Naive thymus-derived CD4-positive, alpha-beta T cell (primary cell): ENCODE measurements at regions not wholly inside any gene's neighbourhood (a gene's known extent, or its start where the extent isn't known, plus 50 kb on each side); places are given as distances from the start of the nearest gene placed in this dataset.

Source experiments
- ATAC-seq: fragments of 150-1000 bp; cut with Tn5 transposase; 2 replicates; pipeline ENCODE4 v1.10.0; 2021; ENCODE audit warnings: mild to moderate bottlenecking, moderate library complexity
- CTCF ChIA-PET: fragments of 350-600 bp; sonication (Branson Sonifier 250); formaldehyde crosslinking; loops from one replicate; lab custom pipeline; 2021; ENCODE audit warnings: antibody characterized with exemption; lab: Charles Lee
- POLR2A ChIA-PET: fragments of 350-600 bp; sonication (Branson Sonifier 250); formaldehyde crosslinking; loops from one replicate; lab custom pipeline; 2021; ENCODE audit warnings: antibody characterized with exemption, inconsistent platforms; lab: Charles Lee
- DNase-seq, 9 donors: peaks; one replicate each; pipeline versions ENCODE4 v3.0.0 to v3.0.0-alpha.2; 2020 to 2022; ENCODE audit warnings: mixed read lengths in 1 of 9
- H3K27ac ChIP-seq: one replicate; pipeline ENCODE4 v1.7.0; 2013; ENCODE audit warnings: mild to moderate bottlenecking, low read depth, low read length, moderate library complexity
- H3K27me3 ChIP-seq, 2 donors: one replicate each; pipeline ENCODE4 v1.7.0; 2013; ENCODE audit warnings: low read length in 2 of 2, mild to moderate bottlenecking in 2 of 2, moderate library complexity in 2 of 2; ENCODE audit not compliant: control insufficient read depth in 2 of 2, insufficient read depth in 2 of 2
- H3K36me3 ChIP-seq, 3 experiments: 1 replicate in 2 of 3; 2 replicates in 1 of 3; pipeline ENCODE4 v1.7.0; 2013; ENCODE audit warnings: low read length in 3 of 3, mild to moderate bottlenecking in 3 of 3, moderate library complexity in 1 of 3; ENCODE audit not compliant: insufficient read depth in 3 of 3, control insufficient read depth in 2 of 3
- H3K4me1 ChIP-seq, 2 donors: one replicate each; pipeline ENCODE4 v1.7.0; 2013; ENCODE audit warnings: low read length in 2 of 2, mild to moderate bottlenecking in 2 of 2, moderate library complexity in 1 of 2; ENCODE audit not compliant: control insufficient read depth in 2 of 2, insufficient read depth in 2 of 2
- H3K4me3 ChIP-seq: 2 replicates; pipeline ENCODE4 v1.7.0; 2013; ENCODE audit warnings: mild to moderate bottlenecking, low read length
- H3K9me3 ChIP-seq, 3 experiments: 1 replicate in 2 of 3; 2 replicates in 1 of 3; pipeline ENCODE4 v1.7.0; 2013; ENCODE audit warnings: low read length in 3 of 3; ENCODE audit not compliant: control insufficient read depth in 2 of 3
- H3K27ac Mint-ChIP-seq, 9 donors: one replicate each; pipeline ENCODE4 v1.8.0; 2020 to 2022; ENCODE audit warnings: mixed read lengths in 9 of 9, mild to moderate bottlenecking in 8 of 9, moderate library complexity in 5 of 9, inconsistent platforms in 2 of 9
- H3K27me3 Mint-ChIP-seq, 5 donors: one replicate each; pipeline ENCODE4 v1.8.0; 2021 to 2022; ENCODE audit warnings: mixed read lengths in 5 of 5, mild to moderate bottlenecking in 1 of 5
- H3K36me3 Mint-ChIP-seq, 5 donors: one replicate each; pipeline ENCODE4 v1.8.0; 2020 to 2022; ENCODE audit warnings: mixed read lengths in 5 of 5, mild to moderate bottlenecking in 3 of 5, inconsistent platforms in 1 of 5
- H3K4me1 Mint-ChIP-seq, 7 donors: one replicate each; pipeline ENCODE4 v1.8.0; 2020 to 2022; ENCODE audit warnings: mixed read lengths in 7 of 7, mild to moderate bottlenecking in 3 of 7, inconsistent platforms in 1 of 7
- H3K4me3 Mint-ChIP-seq, 10 donors: one replicate each; pipeline ENCODE4 v1.8.0; 2020 to 2022; ENCODE audit warnings: mild to moderate bottlenecking in 10 of 10, mixed read lengths in 10 of 10, moderate library complexity in 6 of 10, inconsistent platforms in 2 of 10
- H3K9me3 Mint-ChIP-seq, 11 donors: one replicate each; pipeline ENCODE4 v1.8.0; 2020 to 2022; ENCODE audit warnings: mixed read lengths in 11 of 11, mild to moderate bottlenecking in 4 of 11, inconsistent platforms in 1 of 11, moderate library complexity in 1 of 11
- intact Hi-C, 2 donors: fragments of 100-400 bp; cut with micrococcal nuclease; formaldehyde crosslinking; loops; one replicate each; pipeline ENCODE4 v1.15.1; 2023

DNA sequence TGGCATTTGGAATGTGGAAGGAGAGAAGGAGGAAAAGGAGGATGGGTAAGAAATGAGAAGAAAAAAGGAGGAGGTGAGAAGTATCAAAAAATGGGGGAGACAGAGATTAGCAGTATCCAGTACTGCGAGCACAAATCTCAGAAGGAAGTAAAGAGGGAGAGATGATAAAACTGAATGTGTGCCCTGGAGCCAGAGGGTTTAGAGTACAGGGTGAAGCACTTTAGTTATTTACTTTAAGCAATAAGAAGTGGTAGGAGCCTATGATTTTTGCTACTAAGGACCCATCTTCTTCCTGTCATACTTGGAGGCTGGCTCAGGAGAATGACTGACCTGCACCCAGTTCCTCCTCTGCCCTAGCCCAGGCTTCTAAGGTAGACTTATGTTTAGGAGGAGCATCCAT is 94.9 kb downstream of the ADRB2 start:
- intact Hi-C loops, result no loop called here
- CTCF ChIA-PET, result no interaction called here
- H3K4me3 Mint-ChIP-seq, result no peak overlapping the region

DNA sequence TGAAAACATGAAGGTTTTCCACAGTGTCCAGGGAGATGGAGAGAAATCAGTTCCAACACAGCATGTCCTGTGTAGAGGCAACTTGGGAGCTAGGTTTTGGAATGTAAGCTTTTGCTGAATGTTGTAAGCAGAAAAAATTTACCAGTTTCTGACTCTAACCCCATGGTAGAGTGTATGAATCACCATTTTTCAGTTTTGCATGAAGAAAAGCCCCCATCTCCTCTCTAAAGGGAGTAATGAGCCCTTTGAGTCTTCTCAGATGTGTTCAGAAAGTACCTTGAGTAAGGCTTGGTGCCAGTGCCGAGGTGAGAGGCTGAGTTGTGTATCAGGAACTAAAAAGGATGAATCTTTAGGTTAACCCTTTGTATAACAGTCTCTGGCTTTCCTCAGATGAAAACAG is 96.2 kb downstream of the ADRB2 start:
- Mint-ChIP-seq H3K4me3 (no peak overlapping the region), H3K27me3 (peaks cover 26 to 36% (median 30%) of the 10 kb centered on the region in 5 donors), H3K27ac (no peak overlapping the region), H3K9me3 (peaks cover 0 to 2% (median 0%) of the 10 kb centered on the region in 11 donors), H3K36me3 (no peaks in the 10 kb centered on the region), H3K4me1 (peaks cover 0 to 2% (median 0%) of the 10 kb centered on the region in 7 donors)
- intact Hi-C loops, result no loop called here
- Histone ChIP-seq H3K9me3 (no peaks in the 10 kb centered on the region), H3K27me3 (no peaks in the 10 kb centered on the region), H3K27ac (no peak overlapping the region), H3K36me3 (no peaks in the 10 kb centered on the region), H3K4me1 (no peaks in the 10 kb centered on the region), H3K4me3 (no peak overlapping the region)
- CTCF ChIA-PET, result no interaction called here
- DNase-seq (no peak), ATAC-seq (no peak)
- POLR2A ChIA-PET, result no interaction called here

More for the DNA sequence above, 94.9 kb downstream of the ADRB2 start:
- Histone ChIP-seq H3K27ac (no peak overlapping the region), H3K9me3 (no peaks in the 10 kb centered on the region), H3K4me3 (no peak overlapping the region), H3K4me1 (no peaks in the 10 kb centered on the region), H3K36me3 (no peaks in the 10 kb centered on the region), H3K27me3 (no peaks in the 10 kb centered on the region)
- POLR2A ChIA-PET, result no interaction called here
- Mint-ChIP-seq H3K36me3 (no peaks in the 10 kb centered on the region), H3K9me3 (peaks cover 0 to 2% (median 0%) of the 10 kb centered on the region in 11 donors), H3K27me3 (peaks cover 23 to 38% (median 26%) of the 10 kb centered on the region in 5 donors), H3K27ac (no peak overlapping the region), H3K4me1 (peaks cover 0 to 2% (median 0%) of the 10 kb centered on the region in 7 donors)
- ATAC-seq, result no peak
- DNase-seq, result no peak

DNA sequence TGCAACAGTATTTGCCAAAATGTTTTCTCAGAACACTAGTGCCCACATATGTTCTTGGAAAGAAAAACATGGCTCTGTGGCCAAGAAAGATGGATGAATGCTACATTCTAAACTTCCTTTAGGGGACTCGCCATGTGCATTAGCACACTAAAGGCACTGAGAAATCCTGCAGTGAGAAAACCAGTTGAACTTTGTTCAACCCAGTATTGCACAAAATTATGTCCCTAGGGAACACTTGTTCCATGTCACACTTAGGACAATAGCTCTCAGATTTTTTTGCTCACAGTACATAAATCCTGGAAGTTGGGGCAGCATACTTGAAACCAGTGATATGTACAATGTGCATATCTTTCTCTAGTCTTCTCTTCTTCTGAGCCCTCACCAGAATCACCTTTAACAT is 96.6 kb downstream of the ADRB2 start:
- H3K9me3 Mint-ChIP-seq, result peaks cover 0 to 2% (median 0%) of the 10 kb centered on the region in 11 donors
- CTCF ChIA-PET, result no interaction called here
- peaks cover 0 to 2% (median 0%) of the 10 kb centered on the region in 7 donors for H3K4me1 Mint-ChIP-seq

DNA sequence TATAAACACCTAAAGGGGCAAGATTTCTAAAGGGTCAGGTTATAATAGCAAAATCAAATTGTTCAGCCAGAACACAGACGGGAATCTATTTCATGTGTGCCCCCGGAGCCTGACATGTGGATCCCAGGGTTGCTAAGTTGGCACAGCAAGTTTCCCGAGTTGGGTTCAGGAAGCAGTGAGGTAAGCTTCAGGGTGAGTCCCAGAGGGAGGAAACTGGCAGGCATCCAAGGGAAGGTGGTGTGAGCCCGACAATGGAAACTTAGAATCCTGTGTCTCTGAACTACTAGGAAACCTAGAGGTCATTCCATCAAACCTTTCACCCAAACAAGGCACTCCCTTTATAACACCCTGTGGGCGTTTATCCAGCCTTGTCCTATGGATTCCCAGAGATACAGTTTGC is 98.4 kb downstream of the ADRB2 start:
- no peak for DNase-seq
- CTCF ChIA-PET, result no interaction called here
- H3K36me3 ChIP-seq, result no peaks in the 10 kb centered on the region
- peaks cover 0 to 2% (median 0%) of the 10 kb centered on the region in 11 donors for H3K9me3 Mint-ChIP-seq
- ATAC-seq, result no peak
- H3K9me3 ChIP-seq, result no peaks in the 10 kb centered on the region
- peaks cover 26 to 40% (median 26%) of the 10 kb centered on the region in 5 donors for H3K27me3 Mint-ChIP-seq
- H3K4me1 Mint-ChIP-seq, result peaks cover 0 to 2% (median 0%) of the 10 kb centered on the region in 7 donors
- H3K27ac ChIP-seq, result no peak overlapping the region
- no peak overlapping the region for H3K4me3 Mint-ChIP-seq
- no peaks in the 10 kb centered on the region for H3K36me3 Mint-ChIP-seq
- H3K27ac Mint-ChIP-seq, result no peak overlapping the region
- no peaks in the 10 kb centered on the region for H3K4me1 ChIP-seq
- POLR2A ChIA-PET, result no interaction called here
- H3K4me3 ChIP-seq, result no peak overlapping the region
- intact Hi-C loops, result no loop called here
- no peaks in the 10 kb centered on the region for H3K27me3 ChIP-seq

More for the DNA sequence above, 96.6 kb downstream of the ADRB2 start:
- H3K36me3 ChIP-seq, result no peaks in the 10 kb centered on the region
- Mint-ChIP-seq H3K27me3 (peaks cover 26 to 36% (median 30%) of the 10 kb centered on the region in 5 donors), H3K27ac (no peak overlapping the region), H3K36me3 (no peaks in the 10 kb centered on the region), H3K4me3 (no peak overlapping the region)
- no peaks in the 10 kb centered on the region for H3K4me1 ChIP-seq
- ATAC-seq (no peak), DNase-seq (no peak)
- no peaks in the 10 kb centered on the region for H3K27me3 ChIP-seq
- no peak overlapping the region for H3K27ac ChIP-seq
- H3K9me3 ChIP-seq, result no peaks in the 10 kb centered on the region
- no peak overlapping the region for H3K4me3 ChIP-seq
- intact Hi-C loops, result no loop called here
- POLR2A ChIA-PET, result no interaction called here

DNA sequence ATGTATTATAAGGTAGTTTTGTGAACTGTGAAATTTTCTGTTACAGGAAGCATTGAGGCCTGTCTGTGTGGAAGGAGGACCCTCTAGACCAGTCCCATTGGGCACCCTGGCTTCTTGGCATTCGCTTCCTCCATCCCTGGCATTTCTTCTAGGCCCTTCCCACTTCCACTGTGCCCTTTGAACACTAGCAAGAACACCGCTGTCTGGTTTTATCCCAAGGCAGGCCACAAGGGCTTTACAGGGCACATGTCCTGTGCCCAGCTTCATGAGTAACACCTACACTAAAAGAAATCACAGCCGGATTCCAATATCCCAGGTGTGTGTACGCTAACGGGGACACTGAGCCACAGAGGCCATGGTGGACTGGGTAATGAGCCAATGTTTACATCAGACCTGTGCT is 99.8 kb downstream of the ADRB2 start:
- no peak overlapping the region for H3K27ac Mint-ChIP-seq
- Histone ChIP-seq H3K4me3 (no peak overlapping the region), H3K36me3 (no peaks in the 10 kb centered on the region), H3K4me1 (no peaks in the 10 kb centered on the region), H3K27me3 (no peaks in the 10 kb centered on the region), H3K27ac (no peak overlapping the region), H3K9me3 (no peaks in the 10 kb centered on the region)
- ChIA-PET CTCF (interaction anchor here (0.6 kb wide), 1 partner anchor 38 kb away, joined by 3 read pairs; no protein-coding TSS in a partner anchor), POLR2A (no interaction called here)
- H3K4me3 Mint-ChIP-seq, result no peak overlapping the region
- peaks cover 0 to 2% (median 0%) of the 10 kb centered on the region in 11 donors for H3K9me3 Mint-ChIP-seq
- intact Hi-C loops, result no loop called here
- DNase-seq, result no peak
- ATAC-seq, result no peak
- no peaks in the 10 kb centered on the region for H3K36me3 Mint-ChIP-seq
- H3K27me3 Mint-ChIP-seq, result peaks cover 18 to 31% (median 19%) of the 10 kb centered on the region in 5 donors
- no peaks in the 10 kb centered on the region for H3K4me1 Mint-ChIP-seq

DNA sequence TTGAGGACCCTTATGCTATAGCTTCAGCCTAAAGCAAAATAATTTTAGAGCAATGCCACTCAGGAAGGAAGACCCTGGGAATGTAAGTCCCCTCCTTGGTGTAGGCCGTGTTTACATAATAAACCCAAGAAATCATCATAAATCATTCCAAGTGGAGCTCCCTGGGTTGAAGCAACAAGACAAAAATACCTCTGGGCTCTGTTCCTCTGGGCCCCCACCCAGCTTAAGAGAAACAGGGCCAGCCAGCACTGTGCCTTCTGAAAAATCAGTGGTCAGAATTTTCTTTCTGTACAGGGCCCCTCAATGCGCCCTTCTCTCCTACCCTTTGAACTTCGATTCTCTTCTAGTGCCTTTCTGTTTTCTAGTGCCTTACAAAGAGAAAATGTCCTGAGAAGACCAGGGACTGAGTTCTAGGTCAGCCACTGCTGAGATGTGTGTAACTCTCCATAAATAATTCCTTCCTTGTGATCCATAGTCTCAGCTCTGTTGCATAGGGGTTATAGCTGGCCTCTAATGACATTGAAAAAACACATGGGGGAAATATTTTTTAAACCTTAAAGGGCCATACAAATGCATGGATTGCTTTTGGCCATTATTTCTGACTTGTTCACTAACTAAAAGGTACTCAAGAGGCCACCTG is 101.0 kb downstream of the ADRB2 start:
- no peak overlapping the region for H3K27ac Mint-ChIP-seq
- peaks cover 0 to 2% (median 0%) of the 10 kb centered on the region in 11 donors for H3K9me3 Mint-ChIP-seq
- CTCF ChIA-PET, result no interaction called here
- H3K36me3 ChIP-seq, result no peaks in the 10 kb centered on the region
- no peak overlapping the region for H3K4me3 Mint-ChIP-seq
- H3K4me1 Mint-ChIP-seq, result peaks cover 0 to 4% (median 0%) of the 10 kb centered on the region in 7 donors
- H3K27me3 ChIP-seq, result no peaks in the 10 kb centered on the region
- H3K36me3 Mint-ChIP-seq, result no peaks in the 10 kb centered on the region
- H3K27ac ChIP-seq, result no peak overlapping the region
- no peak overlapping the region for H3K4me3 ChIP-seq
- no peaks in the 10 kb centered on the region for H3K9me3 ChIP-seq
- no peaks in the 10 kb centered on the region for H3K4me1 ChIP-seq
- ATAC-seq, result no peak
- H3K27me3 Mint-ChIP-seq, result peaks cover 8 to 34% (median 17%) of the 10 kb centered on the region in 5 donors
- DNase-seq, result no peak
- intact Hi-C loops, result no loop called here
- POLR2A ChIA-PET, result no interaction called here

DNA sequence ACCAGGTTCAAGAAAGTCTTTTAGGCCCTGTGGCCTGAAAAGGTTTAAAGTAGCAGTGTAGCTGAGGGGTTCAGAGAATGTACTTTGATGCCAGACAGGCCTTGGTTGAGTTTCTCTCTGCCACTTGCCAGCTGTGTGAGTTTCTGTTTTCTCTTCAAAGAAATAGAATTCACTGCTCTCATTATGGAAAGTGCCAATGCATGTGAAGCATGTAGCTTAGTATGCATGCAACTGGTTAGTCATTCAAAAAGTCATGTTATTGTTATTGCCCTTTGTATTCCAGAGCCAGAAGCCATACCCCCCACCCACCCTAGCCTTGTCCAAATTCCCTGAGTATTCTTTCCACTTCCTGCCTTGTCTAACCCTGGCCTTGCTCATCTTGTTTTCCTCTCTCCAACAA is 101.7 kb downstream of the ADRB2 start:
- Mint-ChIP-seq H3K4me1 (peaks cover 0 to 4% (median 0%) of the 10 kb centered on the region in 7 donors), H3K27ac (no peak overlapping the region), H3K27me3 (peaks cover 4 to 32% (median 14%) of the 10 kb centered on the region in 5 donors), H3K36me3 (no peaks in the 10 kb centered on the region), H3K4me3 (no peak overlapping the region), H3K9me3 (peaks cover 0 to 2% (median 0%) of the 10 kb centered on the region in 11 donors)
- CTCF ChIA-PET, result no interaction called here
- no peak overlapping the region for H3K4me3 ChIP-seq
- POLR2A ChIA-PET, result no interaction called here
- H3K27me3 ChIP-seq, result no peaks in the 10 kb centered on the region
- no peak for DNase-seq
- no peaks in the 10 kb centered on the region for H3K9me3 ChIP-seq
- no peaks in the 10 kb centered on the region for H3K4me1 ChIP-seq
- intact Hi-C loops, result no loop called here
- no peak for ATAC-seq
- H3K36me3 ChIP-seq, result no peaks in the 10 kb centered on the region
- H3K27ac ChIP-seq, result no peak overlapping the region
